ENCODE measurements at regions not wholly inside any gene's neighbourhood (a gene's known extent, or its start where the extent isn't known, plus 50 kb on each side); places are given as distances from the start of the nearest gene placed in this dataset.
"Not testable (repeated sequence)": the region's sequence is repeated elsewhere in the genome, so short reads cannot be mapped to it uniquely, and the experiment has no call there.

- no peak for DNase-seq (ENCODE audit: low spot score)
These were observed 255.8 kb upstream of the AVPR1A start for GRCh38 chr12:63406781-63407180.

- DNase-seq (ENCODE audit: low spot score): no peak
These were observed 253.6 kb upstream of the AVPR1A start for GRCh38 chr12:63404611-63405010.

- no peak for DNase-seq (ENCODE audit: low spot score)
These were observed 252.3 kb upstream of the AVPR1A start for GRCh38 chr12:63403256-63403655.

GRCh38 chr12:63400718-63401117 is 249.7 kb upstream of the AVPR1A start:
- DNase-seq (ENCODE audit: low spot score): no peak

GRCh38 chr12:63400318-63400717 is 249.3 kb upstream of the AVPR1A start:
- DNase-seq (ENCODE audit: low spot score): no peak

- DNase-seq (ENCODE audit: low spot score): no peak
These were observed 246.8 kb upstream of the AVPR1A start for GRCh38 chr12:63397807-63398206.

- DNase-seq (ENCODE audit: low spot score): no peak
These were observed 245.1 kb upstream of the AVPR1A start for GRCh38 chr12:63396135-63396534.

- DNase-seq (ENCODE audit: low spot score): no peak
These were observed 244.0 kb upstream of the AVPR1A start for GRCh38 chr12:63394983-63395382.

- DNase-seq (ENCODE audit: low spot score): no peak
These were observed 243.3 kb upstream of the AVPR1A start for GRCh38 chr12:63394349-63394748.

GRCh38 chr12:63389211-63389610 is 238.2 kb upstream of the AVPR1A start:
- DNase-seq (ENCODE audit: low spot score): no peak

- no peak for DNase-seq (ENCODE audit: low spot score)
These were observed 236.8 kb upstream of the AVPR1A start for GRCh38 chr12:63387771-63388170.

GRCh38 chr12:63382930-63383329 is 231.9 kb upstream of the AVPR1A start:
- no peak for DNase-seq (ENCODE audit: low spot score)

GRCh38 chr12:63362791-63363190 is 211.8 kb upstream of the AVPR1A start:
- no peak for DNase-seq (ENCODE audit: low spot score)

- no peak for DNase-seq (ENCODE audit: low spot score)
These were observed 211.2 kb upstream of the AVPR1A start for GRCh38 chr12:63362166-63362565.

GRCh38 chr12:63354969-63355368 is 204.0 kb upstream of the AVPR1A start:
- DNase-seq (ENCODE audit: low spot score): no peak

- DNase-seq (ENCODE audit: low spot score): no peak
These were observed 202.6 kb upstream of the AVPR1A start for GRCh38 chr12:63353559-63353958.

- no peak for DNase-seq (ENCODE audit: low spot score)
These were observed 200.4 kb upstream of the AVPR1A start for GRCh38 chr12:63351370-63351769.

GRCh38 chr12:63348556-63348955 is 197.6 kb upstream of the AVPR1A start:
- no peak for DNase-seq (ENCODE audit: low spot score)

GRCh38 chr12:63337158-63337557 is 186.2 kb upstream of the AVPR1A start:
- DNase-seq (ENCODE audit: low spot score): not testable (repeated sequence)

GRCh38 chr12:63326260-63326659 is 175.3 kb upstream of the AVPR1A start:
- no peak for DNase-seq (ENCODE audit: low spot score)

- no peak for DNase-seq (ENCODE audit: low spot score)
These were observed 174.8 kb upstream of the AVPR1A start for GRCh38 chr12:63325757-63326156.

GRCh38 chr12:63323942-63324341 is 172.9 kb upstream of the AVPR1A start:
- no peak for DNase-seq (ENCODE audit: low spot score)

GRCh38 chr12:63321373-63321772 is 170.4 kb upstream of the AVPR1A start:
- DNase-seq (ENCODE audit: low spot score): no peak

- DNase-seq (ENCODE audit: low spot score): no peak
These were observed 169.1 kb upstream of the AVPR1A start for GRCh38 chr12:63319936-63320633.
